ENCODE measurements at regions not wholly inside any gene's neighbourhood (a gene's known extent, or its start where the extent isn't known, plus 50 kb on each side); places are given as distances from the start of the nearest gene placed in this dataset.

- POLR2A ChIA-PET: no interaction called here
- ATAC-seq: no peak
- SMC1A ChIA-PET (ENCODE audit: uncharacterized antibody, unreplicated experiment): interaction anchor here (1.1 kb wide), 1 partner anchor 10 kb away, joined by 4 read pairs; no protein-coding TSS in a partner anchor
- Histone ChIP-seq H4K20me1 (ENCODE audit: control insufficient read depth, insufficient read depth) (no peaks in the 10 kb centered on the region), H3K27me3 (replicated peaks in 1 of 2; ENCODE audit: control insufficient read depth in 2 of 2, insufficient read depth in 2 of 2, low read length in 1 of 2) (no peaks in the 10 kb centered on the region; a peak in 3 of 4 replicates), H2AFZ (ENCODE audit: control insufficient read depth, low read depth, low read length) (no peak overlapping the region), H3K9ac (ENCODE audit: control insufficient read depth, insufficient read depth, low read length) (no peak overlapping the region), H3K4me3 (no peak overlapping the region), H3K27ac (ENCODE audit: control insufficient read depth, insufficient read depth) (no peak overlapping the region), H3K4me1 (ENCODE audit: control insufficient read depth, insufficient read depth, low read length) (no peaks in the 10 kb centered on the region), H3K9me3 (replicated peaks; ENCODE audit: control insufficient read depth, insufficient read depth, low read length) (no peaks in the 10 kb centered on the region), H3K4me2 (ENCODE audit: control insufficient read depth, insufficient read depth) (no peak overlapping the region), H3K79me2 (ENCODE audit: control insufficient read depth, insufficient read depth, low read length) (no peaks in the 10 kb centered on the region), H3K36me3 (ENCODE audit: control insufficient read depth in 2 of 2, insufficient read depth in 2 of 2, low read length in 1 of 2) (no peaks in the 10 kb centered on the region)
- RAD21 ChIA-PET (ENCODE audit: unreplicated experiment): no interaction called here
- no peak for DNase-seq (ENCODE audit: low read depth, low spot score)
- no peak for FAIRE-seq
- CTCF ChIA-PET: no interaction called here
- WGBS (ENCODE audit: insufficient coverage, insufficient replicate concordance, low lambda C conversion rate, missing lambda C conversion rate): 5% methylated on average over 2 of the region's 2 CpGs
- intact Hi-C loops (cut with micrococcal nuclease; ENCODE audit: unreplicated experiment): no loop called here
- in situ Hi-C loops (cut with MboI): no loop called here
- no TSS peak for BruUV-seq (replicated peaks)
- TF ChIP-seq MTA3 (IDR thresholded peaks at IDR 0.05; ENCODE audit: borderline replicate concordance, low read length) (no peak), RB1 (IDR thresholded peaks at IDR 0.05; ENCODE audit: borderline replicate concordance) (no peak), CHD4 (IDR thresholded peaks at IDR 0.05) (no peak), RUNX3 (IDR thresholded peaks at IDR 0.05; ENCODE audit: low read length) (no peak), USF1 (IDR thresholded peaks at IDR 0.05; ENCODE audit: borderline replicate concordance, extremely low read length, insufficient read depth, low read depth, low read length) (no peak), EGR1 (IDR thresholded peaks at IDR 0.05; ENCODE audit: borderline replicate concordance in 1 of 2, low read depth in 2 of 2, low read length in 2 of 2) (no peak), DPF2 (IDR thresholded peaks at IDR 0.05) (no peak), CBX5 (IDR thresholded peaks at IDR 0.05; ENCODE audit: low read depth) (no peak), ASH2L (IDR thresholded peaks at IDR 0.05; ENCODE audit: borderline replicate concordance, low read depth) (no peak), JUND (IDR thresholded peaks at IDR 0.05; ENCODE audit: low read depth, low read length) (no peak), STAT3 (IDR thresholded peaks at IDR 0.05; ENCODE audit: low read depth, low read length) (no peak), ESRRA (IDR thresholded peaks at IDR 0.05; ENCODE audit: low read length) (no peak), SIN3A (IDR thresholded peaks at IDR 0.05; ENCODE audit: low read depth, low read length) (no peak)
- TF ChIP-seq, protein P1, sequence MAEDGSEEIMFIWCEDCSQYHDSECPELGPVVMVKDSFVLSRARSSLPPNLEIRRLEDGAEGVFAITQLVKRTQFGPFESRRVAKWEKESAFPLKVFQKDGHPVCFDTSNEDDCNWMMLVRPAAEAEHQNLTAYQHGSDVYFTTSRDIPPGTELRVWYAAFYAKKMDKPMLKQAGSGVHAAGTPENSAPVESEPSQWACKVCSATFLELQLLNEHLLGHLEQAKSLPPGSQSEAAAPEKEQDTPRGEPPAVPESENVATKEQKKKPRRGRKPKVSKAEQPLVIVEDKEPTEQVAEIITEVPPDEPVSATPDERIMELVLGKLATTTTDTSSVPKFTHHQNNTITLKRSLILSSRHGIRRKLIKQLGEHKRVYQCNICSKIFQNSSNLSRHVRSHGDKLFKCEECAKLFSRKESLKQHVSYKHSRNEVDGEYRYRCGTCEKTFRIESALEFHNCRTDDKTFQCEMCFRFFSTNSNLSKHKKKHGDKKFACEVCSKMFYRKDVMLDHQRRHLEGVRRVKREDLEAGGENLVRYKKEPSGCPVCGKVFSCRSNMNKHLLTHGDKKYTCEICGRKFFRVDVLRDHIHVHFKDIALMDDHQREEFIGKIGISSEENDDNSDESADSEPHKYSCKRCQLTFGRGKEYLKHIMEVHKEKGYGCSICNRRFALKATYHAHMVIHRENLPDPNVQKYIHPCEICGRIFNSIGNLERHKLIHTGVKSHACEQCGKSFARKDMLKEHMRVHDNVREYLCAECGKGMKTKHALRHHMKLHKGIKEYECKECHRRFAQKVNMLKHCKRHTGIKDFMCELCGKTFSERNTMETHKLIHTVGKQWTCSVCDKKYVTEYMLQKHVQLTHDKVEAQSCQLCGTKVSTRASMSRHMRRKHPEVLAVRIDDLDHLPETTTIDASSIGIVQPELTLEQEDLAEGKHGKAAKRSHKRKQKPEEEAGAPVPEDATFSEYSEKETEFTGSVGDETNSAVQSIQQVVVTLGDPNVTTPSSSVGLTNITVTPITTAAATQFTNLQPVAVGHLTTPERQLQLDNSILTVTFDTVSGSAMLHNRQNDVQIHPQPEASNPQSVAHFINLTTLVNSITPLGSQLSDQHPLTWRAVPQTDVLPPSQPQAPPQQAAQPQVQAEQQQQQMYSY (CRISPR knock-in tag; IDR thresholded peaks at IDR 0.05): no peak
- TF ChIP-seq, protein P2, sequence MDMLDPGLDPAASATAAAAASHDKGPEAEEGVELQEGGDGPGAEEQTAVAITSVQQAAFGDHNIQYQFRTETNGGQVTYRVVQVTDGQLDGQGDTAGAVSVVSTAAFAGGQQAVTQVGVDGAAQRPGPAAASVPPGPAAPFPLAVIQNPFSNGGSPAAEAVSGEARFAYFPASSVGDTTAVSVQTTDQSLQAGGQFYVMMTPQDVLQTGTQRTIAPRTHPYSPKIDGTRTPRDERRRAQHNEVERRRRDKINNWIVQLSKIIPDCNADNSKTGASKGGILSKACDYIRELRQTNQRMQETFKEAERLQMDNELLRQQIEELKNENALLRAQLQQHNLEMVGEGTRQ (IDR thresholded peaks at IDR 0.05; ENCODE audit: borderline replicate concordance, low read depth, low read length): no peak
- TF ChIP-seq, protein P3, sequence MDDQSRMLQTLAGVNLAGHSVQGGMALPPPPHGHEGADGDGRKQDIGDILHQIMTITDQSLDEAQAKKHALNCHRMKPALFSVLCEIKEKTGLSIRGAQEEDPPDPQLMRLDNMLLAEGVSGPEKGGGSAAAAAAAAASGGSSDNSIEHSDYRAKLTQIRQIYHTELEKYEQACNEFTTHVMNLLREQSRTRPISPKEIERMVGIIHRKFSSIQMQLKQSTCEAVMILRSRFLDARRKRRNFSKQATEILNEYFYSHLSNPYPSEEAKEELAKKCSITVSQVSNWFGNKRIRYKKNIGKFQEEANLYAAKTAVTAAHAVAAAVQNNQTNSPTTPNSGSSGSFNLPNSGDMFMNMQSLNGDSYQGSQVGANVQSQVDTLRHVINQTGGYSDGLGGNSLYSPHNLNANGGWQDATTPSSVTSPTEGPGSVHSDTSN (IDR thresholded peaks at IDR 0.05; ENCODE audit: insufficient replicate concordance, low read depth, low read length): no peak
Measured at GRCh38 chr5:75931175-75931574, 152.0 kb upstream of the SV2C start.
